Liver (tissue), 8 donors: ENCODE measurements at regions not wholly inside any gene's neighbourhood (a gene's known extent, or its start where the extent isn't known, plus 50 kb on each side); places are given as distances from the start of the nearest gene placed in this dataset.

Source experiments
- DNase-seq: peaks from one replicate; pipeline ENCODE4 v3.0.0-alpha.2; 2017; ENCODE audit warnings: low spot score
- H3K27ac ChIP-seq, 2 donors: one replicate each; pipeline ENCODE4 v1.7.0; 2013; ENCODE audit warnings: inconsistent platforms in 2 of 2, low read length in 2 of 2, control low read depth in 1 of 2, low read depth in 1 of 2, mild to moderate bottlenecking in 1 of 2
- H3K27me3 ChIP-seq, 4 donors: one replicate each; pipeline versions ENCODE4 v1.6.1 to v1.7.0; 2013; ENCODE audit warnings: low read length in 3 of 4, inconsistent platforms in 1 of 4, mild to moderate bottlenecking in 1 of 4, moderate library complexity in 1 of 4; ENCODE audit not compliant: control insufficient read depth in 4 of 4, insufficient read depth in 4 of 4
- H3K36me3 ChIP-seq, 4 donors: one replicate each; pipeline versions ENCODE4 v1.6.1 to v1.7.0; 2013; ENCODE audit warnings: low read length in 3 of 4, mild to moderate bottlenecking in 3 of 4, low read depth in 1 of 4, moderate library complexity in 1 of 4; ENCODE audit not compliant: control insufficient read depth in 4 of 4, insufficient read depth in 3 of 4
- H3K4me1 ChIP-seq, 4 donors: one replicate each; pipeline versions ENCODE4 v1.6.1 to v1.7.0; 2013; ENCODE audit warnings: low read length in 3 of 4, mild to moderate bottlenecking in 3 of 4, moderate library complexity in 1 of 4; ENCODE audit not compliant: control insufficient read depth in 4 of 4, insufficient read depth in 4 of 4
- H3K4me3 ChIP-seq, 3 donors: one replicate each; pipeline versions ENCODE4 v1.6.1 to v1.7.0; 2013; ENCODE audit warnings: low read length in 3 of 3, control low read depth in 1 of 3, low read depth in 1 of 3, mild to moderate bottlenecking in 1 of 3
- H3K9ac ChIP-seq, 2 donors: one replicate each; pipeline ENCODE4 v1.7.0; 2013; ENCODE audit warnings: low read length in 2 of 2, mild to moderate bottlenecking in 2 of 2, moderate library complexity in 2 of 2, control low read depth in 1 of 2, low read depth in 1 of 2
- H3K9me3 ChIP-seq, 4 donors: one replicate each; pipeline versions ENCODE4 v1.6.1 to v1.7.0; 2013; ENCODE audit warnings: low read length in 3 of 4; ENCODE audit not compliant: control insufficient read depth in 4 of 4
- EGR1 ChIP-seq, 2 donors: IDR thresholded peaks; 2 replicates each; pipeline ENCODE4 v1.6.1; 2016 to 2018; ENCODE audit warnings: antibody characterized with exemption in 2 of 2, low read depth in 2 of 2
- FOXA1 ChIP-seq: IDR thresholded peaks from 2 replicates; pipeline ENCODE4 v1.6.1; 2016; ENCODE audit warnings: antibody characterized with exemption
- FOXA2 ChIP-seq: IDR thresholded peaks from 2 replicates; pipeline ENCODE4 v1.6.1; 2016; ENCODE audit warnings: antibody characterized with exemption
- GABPA ChIP-seq, 2 donors: IDR thresholded peaks in 1 of 2; conservative IDR thresholded peaks in 1 of 2; 2 replicates each; pipeline ENCODE4 v1.6.1; 2016; ENCODE audit warnings: antibody characterized with exemption in 2 of 2, mild to moderate bottlenecking in 1 of 2, moderate library complexity in 1 of 2
- HNF4A ChIP-seq, 2 donors: conservative IDR thresholded peaks; 2 replicates each; pipeline ENCODE4 v1.6.1; 2016; ENCODE audit warnings: antibody characterized with exemption in 2 of 2, mild to moderate bottlenecking in 2 of 2
- HNF4G ChIP-seq: IDR thresholded peaks from 2 replicates; pipeline ENCODE4 v1.6.1; 2016; ENCODE audit warnings: antibody characterized with exemption
- JUND ChIP-seq, 2 donors: IDR thresholded peaks; 2 replicates each; pipeline ENCODE4 v1.6.1; 2016; ENCODE audit warnings: antibody characterized with exemption in 2 of 2
- NR2F2 ChIP-seq: IDR thresholded peaks from 2 replicates; pipeline ENCODE4 v1.6.1; 2016; ENCODE audit warnings: antibody characterized with exemption
- RAD21 ChIP-seq, 2 donors: IDR thresholded peaks; 2 replicates each; pipeline ENCODE4 v1.6.1; 2016; ENCODE audit warnings: antibody characterized with exemption in 2 of 2, mild to moderate bottlenecking in 2 of 2
- RXRA ChIP-seq, 2 donors: IDR thresholded peaks; 2 replicates each; pipeline ENCODE4 v1.6.1; 2017 to 2018; ENCODE audit warnings: antibody characterized with exemption in 2 of 2, mild to moderate bottlenecking in 1 of 2
- SP1 ChIP-seq: IDR thresholded peaks from 2 replicates; pipeline ENCODE4 v1.6.1; 2018; ENCODE audit warnings: antibody characterized with exemption, mild to moderate bottlenecking
- TAF1 ChIP-seq: conservative IDR thresholded peaks from 2 replicates; pipeline ENCODE4 v1.6.1; 2016; ENCODE audit warnings: antibody characterized with exemption, mild to moderate bottlenecking
- YY1 ChIP-seq: IDR thresholded peaks from 2 replicates; pipeline ENCODE4 v1.6.1; 2016; ENCODE audit warnings: antibody characterized with exemption, mild to moderate bottlenecking
- WGBS: extraction: QIAGEN DNeasy Blood & Tissue Kit; methylation state at CpG from one replicate; pipeline ENCODE4 v1.1.7; 2013; 5-methylcytosine and 5-hydroxymethylcytosine counted together
- TF ChIP-seq, protein P1 (sequence below): IDR thresholded peaks from 2 replicates; pipeline ENCODE4 v1.6.1; 2016; ENCODE audit warnings: antibody characterized with exemption
- TF ChIP-seq, protein P2 (sequence below): IDR thresholded peaks from 2 replicates; pipeline ENCODE4 v1.6.1; 2016; ENCODE audit warnings: antibody characterized with exemption, mild to moderate bottlenecking
- TF ChIP-seq, protein P3 (sequence below): fragments of 150-350 bp; IDR thresholded peaks from 2 replicates; pipeline ENCODE4 v1.5.1; 2017; ENCODE audit warnings: improper control_type of control experiment, low read depth, low read length; ENCODE audit not compliant: missing input control
- TF ChIP-seq, protein P4 (sequence below): IDR thresholded peaks from 2 replicates; pipeline ENCODE4 v1.6.1; 2016; ENCODE audit warnings: antibody characterized with exemption
- TF ChIP-seq, protein P5 (sequence below): IDR thresholded peaks from 2 replicates; pipeline ENCODE4 v1.6.1; 2016; ENCODE audit warnings: antibody characterized with exemption
- donor health status: healthy.
- donor health status: healthy.
- donor health status: healthy.
- donor health status: healthy.
- donor health status: healthy.

DNA sequence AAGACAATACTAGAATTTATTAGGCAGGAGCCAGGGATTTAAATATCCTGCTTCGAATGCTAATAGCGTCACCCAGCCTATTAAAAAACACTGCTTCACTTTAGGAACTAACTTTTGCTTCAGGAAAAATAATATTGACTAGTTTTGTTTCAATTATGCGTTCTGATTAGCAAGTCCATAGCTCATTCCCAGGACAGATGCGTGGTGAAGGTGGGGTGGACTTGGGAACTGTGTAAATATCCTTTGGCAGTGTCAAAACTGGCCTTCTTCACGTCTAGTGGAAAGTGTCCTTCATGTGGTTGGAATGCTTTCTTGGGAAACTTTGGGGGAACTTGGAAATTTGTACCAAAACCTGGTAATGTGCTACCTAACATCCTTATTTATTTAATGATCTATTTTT is 474.8 kb upstream of the NOVA1 start:
- no peak for DNase-seq
- 38% methylated on average over 5 of the region's 5 CpGs for WGBS
- Histone ChIP-seq H3K27me3 (no peaks in the 10 kb centered on the region), H3K4me1 (no peaks in the 10 kb centered on the region), H3K27ac (no peak overlapping the region), H3K4me3 (no peak overlapping the region), H3K9ac (no peak overlapping the region), H3K9me3 (no peaks in the 10 kb centered on the region), H3K36me3 (no peaks in the 10 kb centered on the region)
- TF ChIP-seq NR2F2 (no peak), YY1 (no peak), RAD21 (IDR thresholded peaks at IDR 0.05) (no peak), HNF4G (no peak), RXRA (IDR thresholded peaks at IDR 0.05) (no peak), HNF4A (conservative IDR thresholded peaks at IDR 0.05) (no peak), FOXA2 (no peak), JUND (IDR thresholded peaks at IDR 0.05) (no peak), SP1 (no peak), GABPA (IDR thresholded peaks at IDR 0.05 in 1 of 2, conservative IDR thresholded peaks at IDR 0.05 in 1 of 2) (no peak), TAF1 (no peak), EGR1 (IDR thresholded peaks at IDR 0.05; ENCODE audit: low read depth in 2 of 2) (no peak), FOXA1 (no peak)
- TF ChIP-seq, protein P1, sequence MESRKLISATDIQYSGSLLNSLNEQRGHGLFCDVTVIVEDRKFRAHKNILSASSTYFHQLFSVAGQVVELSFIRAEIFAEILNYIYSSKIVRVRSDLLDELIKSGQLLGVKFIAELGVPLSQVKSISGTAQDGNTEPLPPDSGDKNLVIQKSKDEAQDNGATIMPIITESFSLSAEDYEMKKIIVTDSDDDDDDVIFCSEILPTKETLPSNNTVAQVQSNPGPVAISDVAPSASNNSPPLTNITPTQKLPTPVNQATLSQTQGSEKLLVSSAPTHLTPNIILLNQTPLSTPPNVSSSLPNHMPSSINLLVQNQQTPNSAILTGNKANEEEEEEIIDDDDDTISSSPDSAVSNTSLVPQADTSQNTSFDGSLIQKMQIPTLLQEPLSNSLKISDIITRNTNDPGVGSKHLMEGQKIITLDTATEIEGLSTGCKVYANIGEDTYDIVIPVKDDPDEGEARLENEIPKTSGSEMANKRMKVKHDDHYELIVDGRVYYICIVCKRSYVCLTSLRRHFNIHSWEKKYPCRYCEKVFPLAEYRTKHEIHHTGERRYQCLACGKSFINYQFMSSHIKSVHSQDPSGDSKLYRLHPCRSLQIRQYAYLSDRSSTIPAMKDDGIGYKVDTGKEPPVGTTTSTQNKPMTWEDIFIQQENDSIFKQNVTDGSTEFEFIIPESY: no peak
- TF ChIP-seq, protein P2, sequence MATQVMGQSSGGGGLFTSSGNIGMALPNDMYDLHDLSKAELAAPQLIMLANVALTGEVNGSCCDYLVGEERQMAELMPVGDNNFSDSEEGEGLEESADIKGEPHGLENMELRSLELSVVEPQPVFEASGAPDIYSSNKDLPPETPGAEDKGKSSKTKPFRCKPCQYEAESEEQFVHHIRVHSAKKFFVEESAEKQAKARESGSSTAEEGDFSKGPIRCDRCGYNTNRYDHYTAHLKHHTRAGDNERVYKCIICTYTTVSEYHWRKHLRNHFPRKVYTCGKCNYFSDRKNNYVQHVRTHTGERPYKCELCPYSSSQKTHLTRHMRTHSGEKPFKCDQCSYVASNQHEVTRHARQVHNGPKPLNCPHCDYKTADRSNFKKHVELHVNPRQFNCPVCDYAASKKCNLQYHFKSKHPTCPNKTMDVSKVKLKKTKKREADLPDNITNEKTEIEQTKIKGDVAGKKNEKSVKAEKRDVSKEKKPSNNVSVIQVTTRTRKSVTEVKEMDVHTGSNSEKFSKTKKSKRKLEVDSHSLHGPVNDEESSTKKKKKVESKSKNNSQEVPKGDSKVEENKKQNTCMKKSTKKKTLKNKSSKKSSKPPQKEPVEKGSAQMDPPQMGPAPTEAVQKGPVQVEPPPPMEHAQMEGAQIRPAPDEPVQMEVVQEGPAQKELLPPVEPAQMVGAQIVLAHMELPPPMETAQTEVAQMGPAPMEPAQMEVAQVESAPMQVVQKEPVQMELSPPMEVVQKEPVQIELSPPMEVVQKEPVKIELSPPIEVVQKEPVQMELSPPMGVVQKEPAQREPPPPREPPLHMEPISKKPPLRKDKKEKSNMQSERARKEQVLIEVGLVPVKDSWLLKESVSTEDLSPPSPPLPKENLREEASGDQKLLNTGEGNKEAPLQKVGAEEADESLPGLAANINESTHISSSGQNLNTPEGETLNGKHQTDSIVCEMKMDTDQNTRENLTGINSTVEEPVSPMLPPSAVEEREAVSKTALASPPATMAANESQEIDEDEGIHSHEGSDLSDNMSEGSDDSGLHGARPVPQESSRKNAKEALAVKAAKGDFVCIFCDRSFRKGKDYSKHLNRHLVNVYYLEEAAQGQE: no peak
- TF ChIP-seq, protein P3, sequence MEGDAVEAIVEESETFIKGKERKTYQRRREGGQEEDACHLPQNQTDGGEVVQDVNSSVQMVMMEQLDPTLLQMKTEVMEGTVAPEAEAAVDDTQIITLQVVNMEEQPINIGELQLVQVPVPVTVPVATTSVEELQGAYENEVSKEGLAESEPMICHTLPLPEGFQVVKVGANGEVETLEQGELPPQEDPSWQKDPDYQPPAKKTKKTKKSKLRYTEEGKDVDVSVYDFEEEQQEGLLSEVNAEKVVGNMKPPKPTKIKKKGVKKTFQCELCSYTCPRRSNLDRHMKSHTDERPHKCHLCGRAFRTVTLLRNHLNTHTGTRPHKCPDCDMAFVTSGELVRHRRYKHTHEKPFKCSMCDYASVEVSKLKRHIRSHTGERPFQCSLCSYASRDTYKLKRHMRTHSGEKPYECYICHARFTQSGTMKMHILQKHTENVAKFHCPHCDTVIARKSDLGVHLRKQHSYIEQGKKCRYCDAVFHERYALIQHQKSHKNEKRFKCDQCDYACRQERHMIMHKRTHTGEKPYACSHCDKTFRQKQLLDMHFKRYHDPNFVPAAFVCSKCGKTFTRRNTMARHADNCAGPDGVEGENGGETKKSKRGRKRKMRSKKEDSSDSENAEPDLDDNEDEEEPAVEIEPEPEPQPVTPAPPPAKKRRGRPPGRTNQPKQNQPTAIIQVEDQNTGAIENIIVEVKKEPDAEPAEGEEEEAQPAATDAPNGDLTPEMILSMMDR: no peak
- TF ChIP-seq, protein P4, sequence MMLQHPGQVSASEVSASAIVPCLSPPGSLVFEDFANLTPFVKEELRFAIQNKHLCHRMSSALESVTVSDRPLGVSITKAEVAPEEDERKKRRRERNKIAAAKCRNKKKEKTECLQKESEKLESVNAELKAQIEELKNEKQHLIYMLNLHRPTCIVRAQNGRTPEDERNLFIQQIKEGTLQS: no peak

DNA sequence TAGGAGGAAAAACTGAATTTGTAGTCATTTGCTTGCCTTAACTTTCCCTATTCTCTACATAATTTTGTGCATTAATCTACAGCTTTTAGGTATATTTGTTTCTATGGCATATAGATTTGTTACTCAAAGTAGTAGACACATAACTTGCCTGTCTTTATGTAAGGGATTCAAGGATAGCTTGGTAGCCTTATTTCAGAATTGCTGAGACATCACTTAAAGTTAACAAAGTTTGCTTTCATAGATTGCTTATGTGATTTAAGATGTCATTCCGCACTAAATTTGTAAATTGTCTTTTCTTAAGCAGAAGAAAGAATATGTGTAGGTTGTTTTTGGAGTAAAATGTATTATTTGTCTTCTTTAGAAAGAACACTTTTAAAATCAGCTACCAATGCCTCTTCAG is 477.7 kb upstream of the NOVA1 start:
- H3K36me3 ChIP-seq: no peaks in the 10 kb centered on the region
- no peaks in the 10 kb centered on the region for H3K27me3 ChIP-seq
- 70% methylated on average over 1 of the region's 1 CpG for WGBS
- H3K9me3 ChIP-seq: no peaks in the 10 kb centered on the region
- H3K4me3 ChIP-seq: no peak overlapping the region
- no peak overlapping the region for H3K27ac ChIP-seq
- TF ChIP-seq JUND (IDR thresholded peaks at IDR 0.05) (no peak), RXRA (IDR thresholded peaks at IDR 0.05) (no peak), EGR1 (IDR thresholded peaks at IDR 0.05; ENCODE audit: low read depth in 2 of 2) (no peak), GABPA (IDR thresholded peaks at IDR 0.05 in 1 of 2, conservative IDR thresholded peaks at IDR 0.05 in 1 of 2) (no peak), FOXA2 (no peak), TAF1 (no peak), SP1 (no peak), HNF4A (conservative IDR thresholded peaks at IDR 0.05) (no peak), YY1 (no peak), RAD21 (IDR thresholded peaks at IDR 0.05) (no peak)
- TF ChIP-seq, protein P3: no peak
- TF ChIP-seq, protein P4: no peak
- TF ChIP-seq, protein P1: no peak
- TF ChIP-seq, protein P5, sequence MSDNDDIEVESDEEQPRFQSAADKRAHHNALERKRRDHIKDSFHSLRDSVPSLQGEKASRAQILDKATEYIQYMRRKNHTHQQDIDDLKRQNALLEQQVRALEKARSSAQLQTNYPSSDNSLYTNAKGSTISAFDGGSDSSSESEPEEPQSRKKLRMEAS: no peak
- H3K9ac ChIP-seq: no peak overlapping the region
- H3K4me1 ChIP-seq: no peaks in the 10 kb centered on the region
- no peak for DNase-seq
